GM23338 (cell line): ENCODE measurements at regions not wholly inside any gene's neighbourhood (a gene's known extent, or its start where the extent isn't known, plus 50 kb on each side); places are given as distances from the start of the nearest gene placed in this dataset.

Experiments
- ATAC-seq: fragments of 200-7000 bp; cut with Tn5 transposase; 3 replicates; pipeline ENCODE4 v1.9.1; 2020
- DNase-seq: peaks from one replicate; pipeline ENCODE4 v3.0.0-alpha.2; 2015; ENCODE audit warnings: low spot score
- H2AFZ ChIP-seq: fragments of 200-600 bp; sonication (generic); 2 replicates; pipeline ENCODE4 v1.8.0; 2016; ENCODE audit warnings: antibody characterized with exemption, mild to moderate bottlenecking, moderate library complexity
- H3F3A ChIP-seq: fragments of 200-600 bp; sonication (generic); replicated peaks from 2 replicates; pipeline ENCODE4 v1.8.0; 2017; ENCODE audit warnings: antibody characterized with exemption, mixed run types, low read depth
- H3K27ac ChIP-seq: fragments of 200-600 bp; sonication (generic); 2 replicates; pipeline ENCODE4 v1.6.1; 2016; ENCODE audit warnings: low read depth
- H3K27me3 ChIP-seq: fragments of 200-600 bp; sonication (generic); 2 replicates; pipeline ENCODE4 v1.8.0; 2016; ENCODE audit warnings: mild to moderate bottlenecking, mixed run types, moderate library complexity; ENCODE audit not compliant: insufficient read depth
- H3K36me3 ChIP-seq: fragments of 200-600 bp; sonication (generic); 2 replicates; pipeline ENCODE4 v1.8.0; 2016; ENCODE audit warnings: mild to moderate bottlenecking; ENCODE audit not compliant: insufficient read depth
- H3K4me1 ChIP-seq: fragments of 200-600 bp; sonication (generic); 2 replicates; pipeline ENCODE4 v1.8.0; 2016; ENCODE audit warnings: mild to moderate bottlenecking, moderate library complexity; ENCODE audit not compliant: insufficient read depth
- H3K4me2 ChIP-seq: fragments of 200-600 bp; sonication (generic); 2 replicates; pipeline ENCODE4 v1.7.1; 2017; ENCODE audit warnings: mixed run types
- H3K4me3 ChIP-seq: fragments of 200-600 bp; sonication (generic); 2 replicates; pipeline ENCODE4 v1.6.1; 2016; ENCODE audit warnings: mixed run types
- H3K79me2 ChIP-seq: fragments of 200-600 bp; sonication (generic); replicated peaks from 2 replicates; pipeline ENCODE4 v1.8.0; 2017; ENCODE audit warnings: mild to moderate bottlenecking; ENCODE audit not compliant: insufficient read depth
- H3K9me2 ChIP-seq: fragments of 200-600 bp; sonication (generic); 2 replicates; pipeline ENCODE4 v1.8.0; 2017; ENCODE audit not compliant: insufficient read depth
- H4K20me1 ChIP-seq: fragments of 200-600 bp; sonication (generic); replicated peaks from 2 replicates; pipeline ENCODE4 v1.8.0; 2017; ENCODE audit warnings: mild to moderate bottlenecking; ENCODE audit not compliant: insufficient read depth
- H3K27ac Mint-ChIP-seq: 2 replicates; pipeline ENCODE4 v1.8.0; 2020; ENCODE audit warnings: inconsistent platforms, mild to moderate bottlenecking, moderate library complexity, mixed read lengths
- H3K27me3 Mint-ChIP-seq: 3 replicates; pipeline ENCODE4 v1.8.0; 2022; ENCODE audit warnings: low read depth, mild to moderate bottlenecking, moderate library complexity, mixed read lengths, inconsistent platforms; ENCODE audit not compliant: insufficient read depth, poor library complexity
- H3K36me3 Mint-ChIP-seq: 3 replicates; pipeline ENCODE4 v1.8.0; 2021; ENCODE audit warnings: low read depth, mild to moderate bottlenecking, inconsistent platforms, moderate library complexity, mixed read lengths
- H3K4me1 Mint-ChIP-seq: 3 replicates; pipeline ENCODE4 v1.8.0; 2020; ENCODE audit warnings: mild to moderate bottlenecking, inconsistent platforms, mixed read lengths
- H3K4me3 Mint-ChIP-seq: 3 replicates; pipeline ENCODE4 v1.8.0; 2021; ENCODE audit warnings: moderate library complexity, mild to moderate bottlenecking, inconsistent platforms, mixed read lengths
- H3K9me3 Mint-ChIP-seq: 3 replicates; pipeline ENCODE4 v1.8.0; 2020; ENCODE audit warnings: moderate library complexity, mild to moderate bottlenecking, inconsistent platforms, mixed read lengths
- EZH2 ChIP-seq: fragments of 200-600 bp; sonication (generic); IDR thresholded peaks from one replicate; pipeline ENCODE4 v1.8.0; 2017; ENCODE audit warnings: antibody characterized with exemption, mild to moderate bottlenecking, low read depth; ENCODE audit not compliant: unreplicated experiment
- JUNB ChIP-seq: IDR thresholded peaks from one replicate; pipeline ENCODE4 v1.6.1; 2016; ENCODE audit warnings: antibody characterized with exemption; ENCODE audit not compliant: unreplicated experiment
- REST ChIP-seq: IDR thresholded peaks from one replicate; pipeline ENCODE4 v1.6.1; 2018; ENCODE audit warnings: antibody characterized with exemption; ENCODE audit not compliant: unreplicated experiment
- ZNF114 ChIP-seq: fragments of 250-450 bp; sonication (Bioruptor Pico); IDR thresholded peaks from 2 replicates; pipeline ENCODE4 v1.5.0; 2020; ENCODE audit warnings: mild to moderate bottlenecking, moderate library complexity
- ZNF331 ChIP-seq: fragments of 250-450 bp; sonication (Bioruptor Pico); IDR thresholded peaks from 2 replicates; pipeline ENCODE4 v1.5.0; 2020; ENCODE audit warnings: low read depth, mild to moderate bottlenecking, moderate library complexity

GRCh38 chrX:155695419-155695818 lies 82.7 kb upstream of the TMLHE start:
- Mint-ChIP-seq H3K4me1 (no peaks in the 10 kb centered on the region), H3K27me3 (no peaks in the 10 kb centered on the region)
- no peaks in the 10 kb centered on the region for H3F3A ChIP-seq

GRCh38 chrX:155694649-155695048 lies 81.9 kb upstream of the TMLHE start:
- no peak overlapping the region for H3K27ac Mint-ChIP-seq
- Histone ChIP-seq H3K9me2 (no peaks in the 10 kb centered on the region), H3K27me3 (no peaks in the 10 kb centered on the region), H3K36me3 (no peaks in the 10 kb centered on the region), H3K79me2 (no peaks in the 10 kb centered on the region), H3K27ac (no peak overlapping the region), H3K4me2 (no peak overlapping the region), H3K4me3 (no peak overlapping the region), H4K20me1 (no peaks in the 10 kb centered on the region), H2AFZ (no peak overlapping the region), H3K4me1 (no peaks in the 10 kb centered on the region), H3F3A (no peaks in the 10 kb centered on the region)
- no peaks in the 10 kb centered on the region for H3K27me3 Mint-ChIP-seq
- ATAC-seq (no peak), DNase-seq (no peak)
- H3K4me1 Mint-ChIP-seq, result no peaks in the 10 kb centered on the region
- no peaks in the 10 kb centered on the region for H3K36me3 Mint-ChIP-seq
- H3K9me3 Mint-ChIP-seq, result no peaks in the 10 kb centered on the region
- H3K4me3 Mint-ChIP-seq, result no peak overlapping the region
- TF ChIP-seq JUNB (no peak), EZH2 (no peak), ZNF331 (CRISPR knock-in tag) (no peak)

More at GRCh38 chrX:155695419-155695818, 82.7 kb upstream of the TMLHE start:
- ATAC-seq (no peak), DNase-seq (no peak)
- Histone ChIP-seq H3K36me3 (no peaks in the 10 kb centered on the region), H3K27ac (no peak overlapping the region), H2AFZ (no peak overlapping the region), H3K27me3 (no peaks in the 10 kb centered on the region), H3K4me3 (no peak overlapping the region), H4K20me1 (no peaks in the 10 kb centered on the region), H3K9me2 (no peaks in the 10 kb centered on the region), H3K79me2 (no peaks in the 10 kb centered on the region), H3K4me1 (no peaks in the 10 kb centered on the region), H3K4me2 (no peak overlapping the region)
- no peak overlapping the region for H3K27ac Mint-ChIP-seq
- H3K36me3 Mint-ChIP-seq, result no peaks in the 10 kb centered on the region
- no peak overlapping the region for H3K4me3 Mint-ChIP-seq
- no peaks in the 10 kb centered on the region for H3K9me3 Mint-ChIP-seq
- TF ChIP-seq EZH2, result no peak
- TF ChIP-seq ZNF114 (CRISPR knock-in tag), result no peak

- Histone ChIP-seq H3K27me3 (no peaks in the 10 kb centered on the region), H3K36me3 (no peaks in the 10 kb centered on the region), H3K4me3 (no peak overlapping the region), H3K4me2 (no peak overlapping the region), H3F3A (no peaks in the 10 kb centered on the region), H4K20me1 (no peaks in the 10 kb centered on the region), H3K27ac (no peak overlapping the region), H2AFZ (no peak overlapping the region), H3K4me1 (no peaks in the 10 kb centered on the region), H3K9me2 (no peaks in the 10 kb centered on the region; the same call in 1 of the 2 replicates), H3K79me2 (no peaks in the 10 kb centered on the region)
- DNase-seq, result no peak
- no peaks in the 10 kb centered on the region for H3K9me3 Mint-ChIP-seq
- no peaks in the 10 kb centered on the region for H3K36me3 Mint-ChIP-seq
- no peak overlapping the region for H3K4me3 Mint-ChIP-seq
- H3K27me3 Mint-ChIP-seq, result peaks cover 2% of the 10 kb centered on the region
- no peak for ATAC-seq
- peaks cover 12% of the 10 kb centered on the region; the same call in 2 of the 3 replicates for H3K4me1 Mint-ChIP-seq
- H3K27ac Mint-ChIP-seq, result no peak overlapping the region
- no peak for TF ChIP-seq REST
These were observed 70.1 kb upstream of the TMLHE start for GRCh38 chrX:155682834-155683233.
